ENCODE measurements at regions not wholly inside any gene's neighbourhood (a gene's known extent, or its start where the extent isn't known, plus 50 kb on each side); places are given as distances from the start of the nearest gene placed in this dataset.
"Not testable (repeated sequence)": the region's sequence is repeated elsewhere in the genome, so short reads cannot be mapped to it uniquely, and the experiment has no call there.

DNA sequence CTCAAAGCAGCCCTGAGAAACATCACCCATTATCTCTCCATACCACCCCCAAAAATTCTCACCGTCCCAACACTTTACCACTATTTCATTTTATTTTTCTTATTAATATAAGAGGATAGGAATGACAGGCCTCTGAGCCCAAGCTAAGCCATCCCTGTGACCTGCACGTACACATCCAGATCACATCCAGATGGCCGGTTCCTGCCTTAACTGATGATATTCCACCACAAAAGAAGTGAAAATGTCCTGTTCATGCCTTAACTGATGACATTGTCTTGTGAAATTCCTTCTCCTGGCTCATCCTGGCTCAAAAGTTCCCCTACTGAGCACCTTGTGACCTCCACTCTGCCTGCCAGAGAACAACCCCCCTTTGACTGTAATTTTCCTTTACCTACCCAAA lies 1802.9 kb upstream of the PCDH20 start:
- not testable (repeated sequence) for TF ChIP-seq CTCF (IDR thresholded peaks at IDR 0.05; ENCODE audit: extremely low read depth in 1 of 2, insufficient read depth in 1 of 2, low read depth in 1 of 2, low read length in 2 of 2); POLR2A (IDR thresholded peaks at IDR 0.05; ENCODE audit: low read depth, low read length); EZH2 (IDR thresholded peaks at IDR 0.05; ENCODE audit: borderline replicate concordance, low read depth, low read length, severe bottlenecking); POLR2AphosphoS5 (IDR thresholded peaks at IDR 0.05; ENCODE audit: insufficient read depth, low read depth, low read length)

Data from endothelial cell of umbilical vein (primary cell).